ENCODE measurements at regions not wholly inside any gene's neighbourhood (a gene's known extent, or its start where the extent isn't known, plus 50 kb on each side); places are given as distances from the start of the nearest gene placed in this dataset.

GRCh38 chr9:135009794-135010585 lies 77.5 kb upstream of the OLFM1 start:
- DNase-seq: peak; percentile 1

DNA sequence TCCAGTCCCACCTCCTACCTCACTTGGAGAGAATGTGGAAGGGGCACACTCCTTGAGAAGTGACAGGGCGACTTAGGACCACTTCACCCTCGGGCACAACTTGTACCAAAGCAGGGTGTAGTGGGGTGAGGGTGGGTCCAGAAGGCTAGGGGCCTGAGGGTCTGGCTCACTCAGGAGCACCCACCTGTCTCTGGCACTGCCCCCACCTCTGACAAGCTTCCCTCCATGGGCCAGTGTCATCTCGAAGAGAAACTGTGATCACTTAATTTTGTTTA lies 76.9 kb upstream of the OLFM1 start:
- no peak for DNase-seq

GRCh38 chr9:135010921-135011320 lies 76.5 kb upstream of the OLFM1 start:
- DNase-seq: no peak

DNA sequence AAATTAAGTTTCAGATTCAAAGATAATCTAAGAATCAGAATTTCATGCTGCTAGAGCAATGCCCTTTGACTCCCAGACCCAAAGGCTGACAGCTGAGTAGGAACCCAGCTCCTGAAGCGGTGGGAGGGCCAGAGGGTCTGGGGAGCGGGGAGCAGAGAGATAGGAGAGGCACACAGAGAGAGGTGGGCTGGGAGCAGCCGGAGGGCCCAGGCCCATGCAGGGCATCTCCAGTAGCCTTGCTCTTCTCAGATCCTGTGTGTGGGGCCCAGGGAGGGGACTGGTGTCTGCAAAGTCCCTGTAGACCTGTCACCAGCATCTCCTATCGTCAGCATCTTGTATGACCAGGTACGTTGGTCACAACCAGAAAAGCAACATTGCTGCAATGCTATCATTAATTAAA lies 75.3 kb upstream of the OLFM1 start:
- DNase-seq: no peak

- DNase-seq: no peak
Measured at GRCh38 chr9:135014311-135015010, 73.0 kb upstream of the OLFM1 start.

- no peak for DNase-seq
Measured at GRCh38 chr9:135015096-135015495, 72.4 kb upstream of the OLFM1 start.

DNA sequence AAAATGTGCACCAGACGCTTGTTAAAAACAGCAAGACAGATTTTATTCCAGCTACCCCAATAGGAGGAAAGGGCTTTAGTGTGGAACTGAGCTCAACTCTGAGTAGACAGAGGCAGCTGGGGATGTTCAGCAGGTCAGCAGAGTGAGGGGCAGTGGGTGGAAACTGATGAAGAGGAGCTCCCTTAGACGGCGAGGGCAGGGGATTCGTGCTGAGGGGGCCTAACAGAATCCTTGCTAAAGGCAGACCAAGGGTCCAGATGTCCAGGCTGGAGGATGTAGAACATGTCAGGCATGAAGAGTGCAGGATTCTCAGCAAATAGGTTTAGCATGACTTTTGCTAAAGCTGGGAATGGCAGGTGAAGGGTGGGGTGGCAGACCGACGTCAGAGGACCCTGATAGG lies 71.9 kb upstream of the OLFM1 start:
- no peak for DNase-seq

DNA sequence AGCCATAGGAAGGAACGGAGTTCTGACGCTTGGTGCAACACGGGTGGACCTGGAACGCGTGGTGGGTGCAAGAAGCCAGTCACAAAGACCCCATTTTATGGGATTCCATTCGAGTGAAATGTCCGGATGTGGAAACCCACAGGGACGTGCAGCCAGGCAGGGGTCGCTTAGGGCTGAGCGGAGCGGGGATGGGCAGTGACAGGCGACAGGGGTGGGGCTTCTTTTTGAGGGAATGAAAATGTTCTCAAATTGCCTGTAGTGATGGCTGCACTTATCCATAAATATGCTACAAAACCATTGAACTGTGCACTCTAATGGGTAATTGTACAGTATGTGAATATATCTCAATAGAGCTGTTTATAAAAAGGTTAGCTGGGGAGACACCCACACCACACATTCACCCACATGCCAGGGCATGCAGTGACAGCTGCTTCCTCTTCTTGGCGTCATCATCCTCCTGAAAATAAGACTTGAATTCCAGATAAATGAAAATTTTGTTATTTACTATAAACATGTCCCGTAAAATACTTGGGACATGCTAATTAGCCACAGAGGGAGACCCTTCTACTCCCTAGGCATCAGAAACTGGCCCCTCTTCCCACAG lies 71.3 kb upstream of the OLFM1 start:
- DNase-seq: no peak

DNA sequence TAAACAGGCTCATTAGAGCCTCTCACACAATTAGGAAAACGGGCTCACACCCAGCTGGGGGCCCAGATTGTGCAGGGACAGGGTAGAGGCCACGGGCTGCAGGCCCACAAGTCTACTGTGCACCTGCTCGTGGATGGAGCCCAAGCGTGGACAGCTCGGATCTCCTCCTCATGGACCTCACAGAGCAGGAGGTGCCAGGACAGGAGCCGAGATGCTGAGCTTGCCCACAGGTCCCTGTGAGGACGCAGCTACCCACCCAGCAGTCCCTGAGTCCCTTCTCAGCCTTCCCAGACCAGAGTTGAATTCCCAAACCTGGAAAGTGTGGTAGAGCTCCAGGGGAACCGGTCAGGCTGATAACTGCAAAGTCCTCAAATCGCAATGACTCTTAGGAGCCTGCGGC lies 70.6 kb upstream of the OLFM1 start:
- no peak for DNase-seq

GRCh38 chr9:135017899-135018298 lies 69.6 kb upstream of the OLFM1 start:
- DNase-seq: no peak

DNA sequence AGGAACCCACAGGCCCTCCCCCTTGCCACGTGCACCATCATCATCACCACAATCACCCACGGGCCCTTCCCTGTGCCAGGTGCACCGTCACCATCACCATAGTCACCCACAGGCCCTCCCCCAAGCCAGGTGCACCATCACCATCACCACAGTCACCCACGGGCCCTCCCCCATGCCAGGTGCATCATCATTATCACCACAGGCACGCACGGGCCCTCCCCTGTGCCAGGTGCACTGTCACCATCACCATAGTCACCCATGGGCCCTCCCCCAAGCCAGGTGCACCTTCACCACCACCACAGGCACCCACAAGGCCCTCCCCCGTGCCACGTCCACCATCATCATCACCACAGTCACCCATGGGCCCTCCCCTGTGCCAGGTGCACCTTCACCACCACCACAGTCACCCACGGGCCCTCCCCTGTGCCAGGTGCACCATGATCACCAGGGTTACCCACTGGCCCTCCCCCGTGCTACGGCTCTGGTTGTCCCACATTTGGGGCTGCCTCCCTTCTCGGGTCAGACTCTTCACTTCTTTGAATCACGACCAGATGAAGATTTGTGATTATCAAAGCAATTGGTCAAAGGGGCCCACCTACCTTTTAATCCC lies 69.1 kb upstream of the OLFM1 start:
- no peak for DNase-seq

- DNase-seq: no peak
Measured at GRCh38 chr9:135019224-135019623, 68.2 kb upstream of the OLFM1 start.

GRCh38 chr9:135020481-135021392 lies 66.7 kb upstream of the OLFM1 start:
- DNase-seq: no peak

DNA sequence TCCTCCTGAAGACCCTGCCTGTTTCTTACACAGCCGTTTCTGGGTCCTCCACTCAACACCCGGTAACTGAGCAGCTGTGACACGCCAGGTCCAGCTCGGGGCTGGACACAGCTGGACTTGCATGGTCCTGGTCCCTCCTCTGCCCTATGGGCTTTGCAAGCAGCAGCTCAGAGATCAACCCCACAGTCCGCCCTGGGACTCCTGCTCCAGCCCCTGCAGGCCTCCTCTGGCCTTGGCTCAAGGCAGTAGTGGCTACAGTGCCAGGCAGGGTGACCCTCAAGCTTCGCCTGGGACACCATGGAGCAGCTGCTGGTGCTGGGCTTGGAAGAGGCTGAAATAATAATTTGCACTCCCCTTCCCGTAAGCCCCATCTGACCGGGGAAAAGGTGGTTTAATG lies 66.1 kb upstream of the OLFM1 start:
- DNase-seq: no peak

DNA sequence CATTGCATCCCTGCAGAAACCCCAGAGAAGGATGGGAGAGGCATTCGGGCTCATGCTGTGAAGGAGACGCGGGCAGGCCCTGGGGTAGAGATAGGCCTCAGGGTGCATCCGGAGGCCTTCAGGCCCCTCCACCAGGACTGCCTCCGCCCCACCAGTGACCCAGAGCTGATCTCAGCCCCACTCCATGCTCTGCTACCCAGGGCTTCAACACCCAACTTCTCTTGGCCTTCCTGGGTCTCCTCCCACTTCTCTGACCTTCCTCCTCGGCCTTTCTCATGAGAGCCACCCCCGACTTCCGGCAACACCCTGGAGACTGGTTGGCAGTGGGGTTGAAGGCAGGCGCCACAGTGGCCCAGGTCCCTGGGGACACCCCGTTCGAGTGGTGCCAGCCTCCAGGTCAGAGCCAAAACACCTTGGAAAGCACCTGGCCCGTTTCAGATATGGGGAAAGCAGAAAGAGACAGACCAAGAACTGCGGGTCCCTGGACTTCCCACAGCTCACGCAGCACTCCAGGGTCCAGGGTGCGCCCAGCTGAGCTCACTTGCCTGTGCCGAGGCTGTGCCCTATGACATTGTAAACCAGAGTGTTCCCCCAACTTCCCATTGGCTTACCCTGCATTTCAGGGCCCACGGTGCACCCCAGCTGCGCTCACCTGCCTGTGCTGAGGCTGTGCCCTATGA lies 65.1 kb upstream of the OLFM1 start:
- no peak for DNase-seq

- DNase-seq: no peak
Measured at GRCh38 chr9:135023088-135023785, 64.2 kb upstream of the OLFM1 start.

GRCh38 chr9:135023786-135024405 lies 63.6 kb upstream of the OLFM1 start:
- DNase-seq: no peak

DNA sequence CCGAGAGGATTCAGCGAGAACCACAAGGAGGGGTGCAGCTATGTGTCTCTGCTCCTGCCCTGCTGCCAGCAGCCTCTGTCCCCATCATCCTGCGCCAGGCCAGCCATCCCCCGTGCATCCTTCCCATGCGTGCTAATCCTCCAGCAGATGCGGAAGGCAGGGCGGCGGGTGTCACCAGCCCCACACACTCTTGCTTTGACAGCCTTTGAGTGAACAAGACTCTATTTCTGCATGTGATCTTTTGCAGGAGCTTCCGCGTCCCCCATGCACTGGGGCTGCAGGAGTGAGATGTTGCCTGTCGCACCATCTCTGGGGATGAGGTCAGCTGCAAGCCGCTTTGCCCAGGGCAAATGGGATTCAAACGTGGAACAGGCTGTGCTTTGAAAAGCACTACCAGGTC lies 58.0 kb upstream of the OLFM1 start:
- DNase-seq: no peak

DNA sequence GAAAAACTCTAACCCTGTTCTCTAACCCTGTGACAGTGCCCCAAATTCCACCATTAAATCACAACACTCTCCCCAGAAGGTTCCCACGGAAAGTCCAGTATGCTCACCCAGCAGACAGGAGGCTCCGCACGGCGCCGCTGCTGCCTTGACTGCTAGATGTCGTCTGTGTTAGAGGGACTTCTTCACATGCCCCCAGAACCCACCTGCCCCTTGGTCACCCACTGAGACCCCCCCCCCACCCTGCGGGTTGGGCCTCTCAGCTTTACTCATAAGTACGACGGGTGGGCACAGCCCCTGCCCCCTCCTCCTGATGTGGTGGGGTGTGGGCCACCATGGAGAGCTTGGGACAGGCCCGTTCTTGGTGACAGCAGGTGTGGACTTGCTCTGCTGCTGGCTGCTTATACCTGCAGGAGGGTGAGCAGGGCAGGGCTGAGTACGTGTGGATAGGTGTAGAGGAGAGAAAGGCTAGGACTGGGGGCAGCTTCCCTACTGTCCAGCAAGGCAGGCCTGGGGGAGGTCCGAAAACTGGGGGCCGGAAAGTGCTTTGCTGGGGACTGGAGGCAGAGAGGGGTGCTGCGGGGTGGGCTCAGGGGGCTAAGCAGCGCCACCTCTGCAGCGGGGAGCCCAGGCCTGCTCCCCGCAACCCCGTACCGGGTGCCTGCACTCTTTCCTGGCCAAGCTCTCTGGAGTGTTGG lies 57.5 kb upstream of the OLFM1 start:
- DNase-seq: no peak

- no peak for DNase-seq
Measured at GRCh38 chr9:135030566-135031226, 56.8 kb upstream of the OLFM1 start.
